ENCODE measurements at regions not wholly inside any gene's neighbourhood (a gene's known extent, or its start where the extent isn't known, plus 50 kb on each side); places are given as distances from the start of the nearest gene placed in this dataset.
"Not testable (repeated sequence)": the region's sequence is repeated elsewhere in the genome, so short reads cannot be mapped to it uniquely, and the experiment has no call there.

DNA sequence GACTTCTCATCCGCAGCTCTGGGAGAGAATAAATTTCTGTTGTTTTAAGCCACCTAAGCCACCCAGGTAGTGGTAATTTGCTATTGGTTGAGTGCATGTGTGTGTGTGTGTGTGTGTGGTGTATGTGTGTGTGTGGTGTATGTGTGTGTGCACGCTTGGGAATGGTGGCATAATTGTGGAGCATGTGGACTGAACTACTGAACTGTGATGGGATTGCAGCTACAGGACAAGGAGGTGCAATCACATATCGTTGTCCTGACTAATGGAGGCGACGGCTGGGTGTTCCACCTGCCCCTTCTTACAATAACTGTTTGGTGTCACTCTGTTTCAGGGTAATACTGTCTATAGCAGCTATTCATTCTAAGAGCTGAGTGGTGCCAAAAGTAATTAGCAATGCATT is 448.7 kb upstream of the PFKP start:
- no peak for DNase-seq

- no peak for DNase-seq
Observed at GRCh38 chr10:2616215-2616614, 451.1 kb upstream of the PFKP start.

DNA sequence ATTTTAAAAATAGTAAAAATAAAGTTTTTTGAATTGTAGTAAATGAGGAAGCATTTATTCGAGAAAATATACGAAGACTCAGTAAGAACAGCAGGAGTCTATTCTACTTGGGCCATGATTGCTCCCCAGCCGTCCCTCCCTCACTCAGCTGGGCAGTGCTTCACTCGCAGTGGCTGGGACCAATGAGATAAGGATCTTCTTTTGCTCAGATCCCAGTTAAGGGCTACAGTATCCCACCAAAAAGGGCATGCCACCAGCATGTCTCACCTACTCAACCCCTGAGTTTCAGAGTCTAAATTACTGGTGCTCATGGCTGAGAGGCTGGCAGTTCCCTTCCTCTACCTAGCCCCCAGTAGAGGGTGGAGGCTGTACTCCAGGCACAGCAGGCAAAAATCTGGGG is 455.7 kb upstream of the PFKP start:
- no peak for DNase-seq

- DNase-seq, result no peak
Observed at GRCh38 chr10:2610946-2611345, 456.4 kb upstream of the PFKP start.

GRCh38 chr10:2604891-2605290 is 462.5 kb upstream of the PFKP start:
- DNase-seq, result no peak

DNA sequence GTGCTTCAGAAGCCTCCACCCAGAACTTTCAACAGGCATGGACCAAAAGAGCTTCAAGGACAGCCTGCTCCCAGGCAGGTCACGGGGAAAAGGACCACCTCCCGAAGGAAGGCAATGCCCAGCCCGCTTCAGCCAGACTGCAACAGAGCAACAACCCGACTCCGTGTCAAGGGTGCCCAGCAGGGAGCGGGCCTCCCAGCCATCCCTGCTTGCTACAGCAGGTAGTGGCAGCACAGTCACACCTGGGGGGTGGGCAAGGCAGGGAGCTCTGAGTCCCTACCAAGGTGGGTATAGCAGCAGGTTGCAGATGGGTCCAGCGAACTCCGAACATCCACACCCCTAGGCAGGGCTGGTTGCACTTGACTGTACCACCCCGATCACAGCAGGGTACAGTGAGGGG is 467.8 kb upstream of the PFKP start:
- DNase-seq, result no peak

DNA sequence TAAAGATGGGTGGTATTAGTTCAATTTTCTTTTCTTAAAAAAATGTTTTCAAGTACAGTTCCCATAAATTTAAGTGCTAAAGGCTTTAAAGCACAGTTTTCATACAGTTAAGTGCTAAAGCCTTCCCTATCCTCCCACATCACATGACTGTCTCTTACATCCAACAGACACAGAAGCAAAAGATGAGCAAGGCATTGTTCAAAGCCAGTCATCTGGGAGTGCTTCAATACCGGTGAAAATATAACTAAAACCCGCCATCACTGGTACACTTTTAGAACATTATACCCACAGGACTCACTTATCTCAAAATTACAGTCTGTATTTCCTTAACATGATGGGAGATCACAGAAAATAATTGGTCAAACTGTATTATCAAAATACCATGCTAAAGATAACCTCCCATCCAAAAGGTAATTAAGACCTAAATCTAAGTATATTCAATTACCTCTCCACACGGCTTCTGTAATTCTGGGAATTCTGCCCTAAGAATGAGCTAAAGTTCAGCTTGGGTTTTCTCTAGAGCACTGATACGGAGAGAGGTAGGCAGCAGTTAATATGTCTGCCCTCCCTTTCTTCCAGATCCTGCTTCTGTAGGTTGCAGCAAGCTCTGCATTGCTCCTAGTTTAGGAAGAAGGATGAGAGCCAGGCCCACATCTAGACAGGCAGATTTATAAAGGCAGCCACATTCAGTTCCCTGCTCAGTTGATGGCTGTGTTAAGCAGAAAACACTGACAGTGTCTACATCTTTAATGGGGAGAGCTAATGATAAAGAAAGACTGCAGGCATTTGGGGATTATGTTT is 474.8 kb upstream of the PFKP start:
- DNase-seq, result no peak

DNA sequence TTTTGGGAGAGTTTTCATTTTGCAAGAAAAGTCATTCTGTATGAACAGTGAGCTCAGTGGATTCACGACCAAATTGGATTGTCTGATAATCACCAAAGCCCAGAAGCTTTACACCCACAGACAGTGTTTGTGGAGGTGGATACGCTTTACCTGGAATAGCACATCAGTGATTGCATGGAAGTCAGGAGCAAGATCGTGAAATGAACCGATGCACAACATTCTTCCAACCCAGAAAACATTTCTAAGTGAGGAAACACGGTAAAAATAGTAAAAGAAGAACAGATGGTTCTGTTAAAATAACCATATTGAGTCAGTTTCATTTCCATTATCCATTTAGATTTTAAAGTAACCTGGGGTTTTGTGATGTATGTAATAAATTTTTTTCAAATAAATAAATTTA is 478.2 kb upstream of the PFKP start:
- no peak for DNase-seq

DNA sequence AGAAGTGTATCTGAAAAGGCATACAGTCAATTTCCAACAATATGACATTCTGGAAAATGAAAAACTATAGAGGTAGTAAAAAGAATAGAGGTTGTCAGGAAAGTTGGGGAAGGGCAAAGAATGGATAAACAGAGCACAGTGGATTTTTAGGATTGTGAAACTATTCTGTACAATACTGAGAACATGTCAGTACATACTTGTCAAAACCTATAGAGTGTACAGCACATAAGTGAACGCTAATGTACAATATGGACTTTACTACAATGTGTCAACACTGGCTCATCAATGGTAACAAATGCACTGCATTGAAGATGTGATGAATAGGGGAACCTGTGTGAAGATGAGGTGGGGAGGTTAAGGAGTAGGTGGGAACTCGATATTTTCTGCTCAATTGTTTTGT is 483.0 kb upstream of the PFKP start:
- no peak for DNase-seq

GRCh38 chr10:2576892-2577291 is 490.5 kb upstream of the PFKP start:
- no peak for DNase-seq

DNA sequence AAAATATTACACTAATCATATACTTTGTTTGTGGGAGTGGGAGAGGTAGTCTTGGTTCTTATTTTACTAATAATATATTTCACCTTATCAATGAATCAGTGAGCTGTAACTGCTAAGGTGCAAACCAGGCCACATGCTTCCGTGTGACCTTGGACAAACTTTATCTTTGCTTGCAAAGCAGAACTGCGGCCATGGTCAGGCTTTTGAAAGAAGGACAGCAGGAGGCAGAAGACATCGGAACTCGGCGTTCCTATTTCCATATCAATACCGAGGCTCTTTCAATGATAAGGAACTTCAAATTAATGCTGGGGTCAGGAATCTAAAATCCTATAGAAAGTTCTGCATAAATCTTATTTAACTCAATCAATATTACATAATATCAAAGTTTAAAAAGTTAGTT is 491.9 kb upstream of the PFKP start:
- DNase-seq, result no peak

GRCh38 chr10:2572611-2573010 is 494.7 kb upstream of the PFKP start:
- no peak for DNase-seq

GRCh38 chr10:2556883-2557282 is 510.5 kb upstream of the PFKP start:
- no peak for DNase-seq

DNA sequence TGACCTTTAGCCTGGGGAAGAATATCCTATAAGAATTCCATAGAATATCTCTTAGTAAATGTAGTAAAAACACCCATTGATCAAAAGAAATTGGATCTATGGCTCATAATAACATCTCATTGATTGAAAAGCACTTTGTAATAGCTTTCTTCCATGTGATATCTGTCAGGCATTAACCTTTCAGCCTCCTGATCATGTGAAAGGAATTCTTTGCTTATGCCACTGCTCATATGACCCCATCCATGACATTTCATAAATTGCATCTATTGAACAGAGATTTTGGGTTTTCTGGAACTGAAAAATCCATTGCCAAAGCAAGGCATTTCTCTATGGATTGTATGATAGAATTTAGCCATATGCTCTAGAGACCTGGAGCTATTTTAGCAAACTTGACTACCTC is 519.3 kb upstream of the PFKP start:
- DNase-seq, result no peak

DNA sequence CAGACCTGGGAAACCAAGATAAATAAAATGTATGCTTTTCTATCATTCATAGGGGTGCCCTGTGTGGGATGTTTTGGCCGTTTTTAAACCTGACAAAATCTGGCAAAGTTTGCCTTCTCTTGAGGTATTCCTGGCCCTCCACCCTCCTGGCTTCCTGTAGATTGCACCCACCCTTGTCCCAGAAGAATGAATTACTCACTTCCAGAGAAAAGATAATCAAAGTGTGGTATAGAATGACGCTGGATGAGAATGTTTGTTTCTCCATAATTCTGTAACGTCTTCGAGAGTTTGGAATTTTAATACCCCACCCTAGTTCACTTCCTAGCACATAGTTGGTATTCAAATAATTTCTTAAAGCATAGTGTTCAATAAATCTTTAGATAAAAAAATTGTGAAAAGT is 519.7 kb upstream of the PFKP start:
- DNase-seq, result no peak

GRCh38 chr10:2546894-2547293 is 520.5 kb upstream of the PFKP start:
- not testable (repeated sequence) for DNase-seq

DNA sequence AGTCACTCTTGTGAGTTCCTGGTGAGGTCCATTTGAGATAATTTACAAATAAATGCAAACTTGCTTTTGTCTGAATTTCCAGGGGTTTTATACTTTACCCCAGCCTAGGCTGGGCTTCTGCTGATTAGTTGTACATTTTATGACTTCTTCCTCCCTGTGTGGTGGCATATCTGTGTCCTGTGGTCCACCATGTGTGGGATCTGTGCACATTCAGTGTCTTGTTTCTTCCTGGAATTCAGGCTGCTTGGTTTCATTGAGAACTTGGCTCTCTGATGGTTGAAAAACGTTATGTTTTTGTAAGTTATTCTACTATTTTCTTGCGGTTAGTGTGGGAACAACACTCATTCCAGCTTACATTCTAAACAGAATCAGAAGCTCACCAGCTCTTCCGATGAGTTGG is 523.4 kb upstream of the PFKP start:
- DNase-seq, result no peak

DNA sequence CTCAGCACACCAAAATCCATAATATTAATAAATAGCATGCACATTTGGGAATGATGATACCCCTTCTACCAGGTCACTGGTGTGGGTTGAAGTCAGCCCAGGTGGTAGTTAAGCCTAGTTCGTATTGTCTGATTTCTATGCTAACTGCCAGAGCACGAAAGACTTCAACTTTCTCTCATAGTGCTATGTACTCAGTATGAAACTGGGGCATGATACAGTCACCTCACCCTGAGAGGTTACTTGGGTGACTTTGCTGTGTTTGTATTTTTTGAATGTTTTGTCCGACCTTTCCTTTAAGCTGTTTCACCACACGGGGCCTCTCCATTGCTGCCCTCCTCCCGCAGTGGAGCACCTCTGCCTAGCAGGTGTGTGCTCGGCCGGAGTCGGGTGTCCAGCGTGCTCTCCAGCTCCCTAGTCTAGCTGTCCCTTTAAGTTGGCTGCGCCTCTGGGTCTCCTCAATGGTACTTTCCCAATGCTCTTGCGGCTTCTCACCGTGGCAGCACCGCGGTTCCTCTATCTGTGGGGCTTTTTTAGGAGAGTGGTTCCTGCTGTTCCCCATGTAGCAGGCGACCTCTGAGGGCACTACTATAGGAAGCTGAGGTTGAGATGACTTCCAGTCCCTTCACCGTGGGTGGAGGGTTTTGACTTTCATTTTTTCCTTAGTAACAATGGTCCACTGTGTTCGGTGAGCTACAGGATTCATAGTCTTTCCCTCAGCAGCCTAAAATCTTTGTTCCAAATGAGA is 524.0 kb upstream of the PFKP start:
- DNase-seq, result no peak

DNA sequence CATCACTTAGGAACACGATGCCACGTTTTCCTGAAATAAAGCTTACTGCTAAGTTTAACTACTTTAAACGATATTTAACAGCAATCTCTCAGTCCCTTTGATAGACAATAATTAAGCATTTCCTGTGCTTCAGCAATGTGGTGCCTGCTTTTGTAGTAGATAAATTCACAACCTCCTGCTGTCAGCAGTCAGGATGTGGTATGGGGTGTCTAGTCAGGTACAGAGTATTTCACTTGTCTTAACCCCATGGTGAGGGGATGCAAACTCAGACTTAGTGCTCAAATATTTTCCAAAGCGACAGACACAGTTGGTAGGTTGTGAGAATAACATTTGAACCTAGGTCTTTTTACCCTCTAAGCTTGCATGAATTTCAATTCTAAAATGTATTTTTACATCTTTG is 526.2 kb upstream of the PFKP start:
- no peak for DNase-seq

DNA sequence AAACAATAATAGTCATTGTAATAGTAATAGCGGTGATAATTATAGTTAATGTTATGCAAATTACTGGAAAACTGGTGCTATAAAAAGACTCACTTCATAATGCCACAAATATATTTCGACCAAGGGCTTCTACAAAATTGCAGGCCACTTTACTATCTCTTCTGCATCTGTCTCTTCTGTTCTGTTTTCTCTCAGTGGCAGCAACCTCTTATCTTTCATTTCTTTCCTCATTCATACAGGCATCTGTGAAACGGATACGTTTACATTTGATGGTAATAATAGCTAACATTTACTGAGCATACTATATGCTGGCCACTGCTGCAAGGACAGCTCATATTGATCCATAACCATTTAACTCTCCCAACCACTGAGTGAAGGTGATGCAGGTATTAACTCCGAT is 537.4 kb upstream of the PFKP start:
- no peak for DNase-seq

DNA sequence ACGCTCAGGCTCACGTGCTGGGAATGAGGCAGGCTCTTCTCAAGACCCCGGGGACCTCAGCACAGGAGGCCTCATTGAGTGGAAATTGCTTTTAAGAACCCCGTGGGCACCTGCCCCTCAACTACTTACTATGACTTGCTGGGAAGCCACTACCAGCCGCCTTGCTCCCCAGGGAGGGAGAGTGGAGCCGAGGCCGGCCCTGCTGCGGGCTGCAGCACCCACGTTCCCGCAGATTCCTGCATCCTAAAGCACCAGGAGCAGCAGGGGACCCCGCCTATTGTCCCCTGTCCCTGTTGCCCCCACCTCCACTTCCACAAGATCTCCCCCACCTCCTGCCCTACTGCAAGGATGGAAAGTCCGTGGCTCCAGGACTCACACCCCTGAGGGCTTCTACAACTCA is 541.6 kb upstream of the PFKP start:
- no peak for DNase-seq

GRCh38 chr10:2519139-2519538 is 548.2 kb upstream of the PFKP start:
- no peak for DNase-seq

DNA sequence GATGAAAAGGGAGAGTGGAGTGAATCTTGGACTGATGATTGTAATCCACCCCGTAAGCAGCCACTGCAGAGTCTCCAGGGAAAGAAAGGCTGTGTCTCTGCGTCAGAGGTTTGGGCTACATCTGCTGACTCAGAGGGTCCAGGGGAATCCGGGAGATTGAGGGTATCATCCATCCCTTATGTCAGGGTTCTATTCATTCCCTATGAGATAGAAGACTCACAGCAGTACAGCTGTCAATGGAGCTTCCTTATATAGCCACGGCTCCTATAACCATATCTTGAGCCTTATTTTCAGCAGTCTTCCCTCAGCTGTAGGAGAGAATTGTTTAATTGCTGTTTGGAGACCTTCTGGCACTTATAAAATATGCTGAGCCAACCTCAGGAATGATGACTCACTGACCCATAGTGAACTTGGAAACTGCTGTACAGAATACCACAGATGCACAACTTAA is 558.2 kb upstream of the PFKP start:
- DNase-seq, result no peak

- DNase-seq, result not testable (repeated sequence)
Observed at GRCh38 chr10:2501366-2501940, 565.9 kb upstream of the PFKP start.
